ENCODE measurements at regions not wholly inside any gene's neighbourhood (a gene's known extent, or its start where the extent isn't known, plus 50 kb on each side); places are given as distances from the start of the nearest gene placed in this dataset.

DNA sequence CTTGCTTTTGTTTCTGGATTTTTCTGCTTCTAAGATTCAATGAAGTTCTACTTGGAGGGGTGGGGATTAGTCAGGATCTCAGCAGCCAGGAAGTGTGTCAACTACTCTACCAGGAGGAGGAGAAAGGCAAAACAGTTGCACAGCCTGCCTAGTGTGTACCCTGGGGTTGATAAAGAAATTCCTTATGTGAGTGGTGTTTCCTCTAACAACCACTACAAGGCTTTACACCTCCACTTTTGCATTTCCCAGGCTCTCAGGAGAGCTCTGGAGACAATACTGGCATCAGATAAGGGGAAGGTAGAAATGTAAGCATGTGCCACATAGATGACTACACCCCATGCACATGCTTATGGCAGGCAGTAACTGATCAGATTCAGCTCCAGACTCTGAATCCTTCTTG lies 174.6 kb downstream of the TOX3 start:
- TF ChIP-seq CTCF (conservative IDR thresholded peaks at IDR 0.05; ENCODE audit: low read length) = no peak
- TF ChIP-seq EZH2phosphoT487 (IDR thresholded peaks at IDR 0.05; ENCODE audit: borderline replicate concordance, low read depth, low read length) = no peak

Data from OCI-LY7 (cell line).